Left renal pelvis (tissue), 4 donors: ENCODE measurements at regions not wholly inside any gene's neighbourhood (a gene's known extent, or its start where the extent isn't known, plus 50 kb on each side); places are given as distances from the start of the nearest gene placed in this dataset.

Experiments used
- DNase-seq, 4 donors: peaks; one replicate each; pipeline ENCODE4 v3.0.0-alpha.2; 2013; ENCODE audit warnings: low read depth in 4 of 4, low spot score in 3 of 4

DNA sequence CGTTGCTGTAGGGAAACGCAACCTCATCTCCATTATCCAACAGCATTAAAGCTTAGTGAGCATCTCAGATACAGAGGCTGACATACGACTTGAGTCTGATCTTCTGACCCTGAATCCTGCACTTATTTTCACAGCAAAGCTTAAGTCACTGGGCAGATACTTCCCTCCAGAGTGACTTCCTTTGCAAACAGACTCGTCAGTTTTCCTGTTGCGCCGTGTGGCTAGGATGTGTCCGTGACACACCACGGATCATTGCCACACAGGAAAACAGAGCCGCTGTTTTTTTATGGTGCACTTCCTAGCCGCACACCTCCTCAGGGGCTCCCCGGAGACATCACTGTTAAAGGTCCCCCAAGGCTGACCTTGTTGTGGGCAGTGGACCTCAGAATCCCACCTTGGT, 94.9 kb upstream of the MKI67 start:
- no peak for DNase-seq

DNA sequence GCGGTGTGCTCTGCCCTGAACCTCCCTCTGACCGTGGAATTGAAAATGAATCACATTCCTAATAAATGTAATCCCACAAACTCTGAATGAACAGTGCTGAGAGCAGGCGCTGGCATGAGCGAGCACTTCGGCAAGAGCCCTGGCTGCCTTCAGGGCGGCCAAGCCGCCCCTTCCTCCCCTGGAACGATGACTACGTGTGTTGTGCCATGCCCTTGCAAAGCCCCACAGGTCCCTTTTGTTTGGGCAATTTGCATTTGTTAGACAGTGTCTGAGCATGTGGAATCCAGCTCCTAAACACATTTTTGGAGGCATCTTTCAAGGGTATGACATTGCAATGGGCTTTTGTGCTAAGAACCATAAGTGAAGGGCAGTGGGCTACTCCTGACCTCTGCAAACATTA, 95.6 kb upstream of the MKI67 start:
- no peak for DNase-seq

DNA sequence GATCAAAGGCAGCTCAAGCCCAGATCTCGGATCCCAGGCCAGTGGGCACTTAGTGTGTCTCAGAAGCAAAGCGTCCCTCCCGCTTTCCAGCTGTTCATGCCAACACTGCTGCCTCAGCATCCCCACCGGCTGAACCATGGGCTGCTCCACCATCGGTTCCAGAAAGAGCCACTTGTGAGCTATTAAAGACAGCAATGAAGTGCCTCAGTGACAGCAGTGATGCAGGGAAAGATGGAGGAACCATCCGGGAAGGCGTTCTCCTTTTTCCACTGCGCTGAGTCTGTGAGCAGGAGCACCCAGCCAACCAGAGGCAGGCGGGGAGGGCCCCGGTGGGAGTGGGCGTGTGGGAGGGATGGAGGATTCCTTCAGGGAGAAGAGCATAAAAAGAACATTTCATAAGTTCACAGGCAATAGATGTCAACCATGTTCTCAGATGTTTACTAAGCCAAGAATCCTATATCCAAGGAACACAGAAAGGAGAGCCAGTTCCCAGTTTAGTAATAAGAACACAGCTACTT, 96.2 kb upstream of the MKI67 start:
- DNase-seq, result no peak

DNA sequence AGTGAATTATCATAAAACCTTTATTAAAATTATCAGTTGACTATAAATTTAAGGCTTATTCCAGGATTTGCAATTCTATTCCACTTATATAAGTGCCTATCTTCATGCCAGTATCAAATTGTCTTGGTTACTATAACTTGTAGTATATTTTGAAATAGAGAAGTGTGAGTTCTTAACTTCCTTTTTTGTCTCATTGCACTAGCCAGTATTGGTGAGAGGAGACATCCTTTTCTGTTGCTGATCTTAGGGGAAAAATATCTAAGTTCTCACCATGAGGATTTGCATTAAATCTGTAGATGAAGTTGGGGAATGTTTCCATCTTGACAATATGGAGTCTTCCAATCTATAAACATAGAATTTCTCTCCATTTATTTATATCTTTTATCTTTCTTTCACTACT, 104.2 kb upstream of the MKI67 start:
- no peak for DNase-seq

DNA sequence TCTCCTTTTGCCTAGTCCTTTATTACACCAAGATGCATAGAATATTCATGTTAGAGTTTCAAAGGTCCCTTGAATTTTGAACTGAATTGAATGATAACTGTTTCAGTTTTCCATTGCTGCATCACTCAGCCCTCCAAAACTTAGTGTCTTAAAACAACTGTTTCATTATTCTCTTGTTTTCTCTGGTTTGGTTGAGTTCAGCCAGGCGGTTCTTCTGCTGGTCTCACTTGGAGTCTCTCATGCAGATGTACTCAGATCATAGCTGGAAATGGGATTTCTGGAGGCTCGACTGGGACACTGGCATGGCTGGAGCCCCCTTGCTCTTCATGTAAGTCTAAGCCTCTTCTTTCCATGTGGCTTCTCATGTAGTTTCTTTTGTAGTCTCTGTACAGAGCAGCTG, 107.2 kb upstream of the MKI67 start:
- no peak for DNase-seq

DNA sequence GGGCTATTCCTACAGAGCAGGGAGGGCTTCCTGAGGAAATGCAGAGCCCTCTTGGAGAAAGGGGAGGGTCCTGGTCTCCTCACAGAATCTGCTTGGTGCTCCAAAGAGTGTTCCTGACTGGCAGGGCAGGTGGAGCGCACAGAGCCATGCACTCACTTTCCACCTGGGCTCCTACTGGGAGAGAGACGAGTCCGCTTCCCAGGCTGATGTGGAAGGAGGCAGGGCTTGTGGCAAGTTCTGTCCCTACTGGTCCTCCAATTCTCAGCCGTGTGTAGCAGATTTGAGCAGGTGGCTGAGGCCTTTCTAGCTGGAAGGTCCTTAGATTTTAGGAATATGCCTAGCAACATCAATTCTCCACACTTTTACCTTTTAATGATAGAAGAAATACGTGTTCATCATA, 111.5 kb upstream of the MKI67 start:
- no peak for DNase-seq

DNA sequence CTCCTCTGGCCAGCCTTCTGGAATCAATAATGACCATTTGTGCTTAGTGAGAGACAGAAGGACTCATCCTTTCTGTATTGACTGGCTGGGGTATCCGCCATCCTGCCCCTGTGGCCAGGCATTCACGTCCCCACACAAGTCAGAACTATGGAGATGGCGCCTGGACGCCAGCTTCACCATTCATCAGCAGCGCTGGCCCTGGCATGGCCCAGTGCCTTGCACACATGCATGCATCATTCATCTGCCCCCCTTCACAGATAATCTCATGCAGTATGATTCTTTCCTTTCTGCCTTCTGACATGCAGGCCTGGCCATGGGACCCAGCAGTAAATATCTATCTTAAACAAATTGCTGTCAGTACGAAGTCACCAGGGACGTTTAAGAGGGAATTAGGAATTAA, 114.8 kb upstream of the MKI67 start:
- no peak for DNase-seq

DNA sequence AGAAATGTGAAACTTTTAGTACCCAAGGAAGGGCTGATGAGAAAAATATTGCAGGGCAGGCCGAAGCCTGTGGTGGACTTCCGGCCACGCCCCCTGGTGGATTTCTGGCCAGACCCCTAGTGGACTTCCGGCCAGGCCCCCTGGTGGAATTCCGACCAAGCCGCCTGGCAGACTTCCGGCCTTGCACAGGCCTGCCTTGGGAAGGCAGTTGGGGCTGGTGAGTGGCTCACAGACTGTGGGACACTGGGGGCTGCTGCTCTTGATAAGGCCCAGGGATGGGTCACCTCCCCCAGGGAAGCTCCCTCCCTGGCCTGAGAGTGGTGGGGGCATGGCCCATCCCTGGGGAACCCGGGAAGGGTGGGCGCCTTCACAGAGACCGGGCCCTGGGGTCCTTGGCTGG, 116.4 kb upstream of the MKI67 start:
- no peak for DNase-seq

DNA sequence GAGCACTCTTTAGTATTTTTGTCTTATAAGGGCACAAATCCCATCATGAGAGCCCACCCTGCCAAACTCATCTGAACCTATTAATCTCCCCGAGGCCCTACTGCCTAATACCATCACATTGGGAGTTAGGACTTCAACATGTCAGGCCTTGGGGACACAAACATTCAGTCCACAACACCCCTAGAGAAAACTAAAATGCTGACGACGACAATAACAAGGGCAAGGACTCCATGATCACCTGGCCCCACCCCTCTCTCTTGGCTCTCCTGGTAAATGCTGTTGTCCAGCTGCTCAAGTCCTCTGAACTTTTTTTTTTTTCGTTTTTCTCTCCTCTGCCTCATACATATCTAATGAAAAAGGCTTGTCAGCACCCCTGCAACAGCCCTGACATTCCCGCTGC, 118.8 kb upstream of the MKI67 start:
- DNase-seq, result no peak

DNA sequence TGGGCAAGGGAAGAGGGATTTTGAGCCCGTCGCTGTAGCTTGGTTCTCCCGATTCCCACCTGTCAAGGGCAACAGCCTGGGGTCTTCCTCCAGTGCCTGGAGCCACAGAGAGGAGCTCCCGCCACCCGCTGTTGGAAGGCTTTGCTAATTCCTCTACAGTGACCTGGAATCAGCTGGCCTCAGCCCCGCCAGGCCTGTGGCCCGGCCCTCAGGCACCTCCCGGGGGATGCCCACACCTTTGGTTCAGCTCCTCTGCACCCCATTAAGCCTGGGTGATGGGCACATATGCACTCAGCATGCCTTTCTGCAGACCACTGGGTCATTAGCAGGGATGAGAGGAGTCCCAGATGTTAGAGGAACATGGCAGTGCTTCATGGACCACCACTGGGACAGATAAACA, 121.4 kb upstream of the MKI67 start:
- no peak for DNase-seq

DNA sequence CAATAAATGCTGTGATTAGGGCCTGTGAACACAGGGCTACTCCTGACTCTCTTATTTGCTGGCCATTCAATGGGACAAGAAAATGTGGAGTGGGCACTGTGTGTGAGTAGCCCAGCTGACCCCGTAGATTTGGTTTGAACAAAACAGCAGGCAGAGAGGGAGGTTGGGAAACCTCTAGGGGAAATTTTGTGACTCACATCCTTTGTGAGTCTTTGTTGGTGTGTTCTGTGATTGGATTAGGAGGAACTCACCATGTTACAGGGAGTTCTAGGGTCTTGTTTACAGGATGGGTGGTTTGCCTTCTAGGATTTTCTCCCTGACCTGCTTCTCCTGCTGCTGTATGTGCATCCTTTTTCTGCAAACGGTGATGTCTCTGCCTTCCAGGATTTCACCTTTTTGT, 128.3 kb upstream of the MKI67 start:
- DNase-seq, result no peak

DNA sequence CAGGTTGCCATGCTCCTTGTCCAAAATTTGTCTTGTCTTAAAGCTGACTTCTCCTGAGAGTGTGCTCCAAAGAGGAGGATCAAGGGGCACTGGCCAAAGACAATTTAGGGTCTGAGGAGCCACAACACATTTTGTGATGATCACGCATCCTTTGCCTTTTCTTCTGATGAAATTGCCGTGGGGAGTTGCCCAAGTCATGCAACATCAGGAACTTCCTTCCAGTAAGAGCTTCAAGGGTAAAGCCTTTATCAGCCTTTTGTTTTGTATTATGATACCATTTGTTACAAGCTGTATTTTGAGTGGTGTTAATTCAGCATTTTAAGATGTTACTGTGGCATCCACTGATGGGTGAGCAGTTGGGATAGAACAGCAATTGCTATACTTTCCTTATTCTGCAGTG, 131.2 kb upstream of the MKI67 start:
- DNase-seq, result no peak

DNA sequence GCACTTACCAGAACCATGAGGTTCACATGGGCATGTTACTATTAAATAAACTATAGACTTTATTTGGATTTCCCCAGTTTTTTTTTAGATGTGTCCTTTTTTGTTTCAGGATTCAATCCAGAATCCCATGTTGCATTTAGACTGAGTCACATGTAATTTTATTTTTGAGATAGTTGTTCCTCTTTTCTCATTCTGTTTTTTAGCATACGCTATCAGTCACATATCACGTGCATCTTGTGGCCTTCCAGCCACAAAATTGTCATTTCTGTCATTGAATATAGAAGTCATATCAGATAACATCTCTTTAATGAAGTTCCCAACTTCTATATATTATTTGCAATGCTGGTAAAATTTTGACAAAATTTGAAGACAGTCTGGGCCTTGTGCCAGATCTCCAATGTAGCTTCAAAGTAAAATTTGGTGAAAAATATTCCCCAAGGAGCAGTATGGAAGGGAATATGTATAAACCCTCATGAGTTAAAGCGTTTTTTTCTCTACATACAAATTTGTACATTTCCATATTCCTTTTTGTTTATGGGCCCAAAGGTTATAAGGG, 132.3 kb upstream of the MKI67 start:
- DNase-seq, result no peak

DNA sequence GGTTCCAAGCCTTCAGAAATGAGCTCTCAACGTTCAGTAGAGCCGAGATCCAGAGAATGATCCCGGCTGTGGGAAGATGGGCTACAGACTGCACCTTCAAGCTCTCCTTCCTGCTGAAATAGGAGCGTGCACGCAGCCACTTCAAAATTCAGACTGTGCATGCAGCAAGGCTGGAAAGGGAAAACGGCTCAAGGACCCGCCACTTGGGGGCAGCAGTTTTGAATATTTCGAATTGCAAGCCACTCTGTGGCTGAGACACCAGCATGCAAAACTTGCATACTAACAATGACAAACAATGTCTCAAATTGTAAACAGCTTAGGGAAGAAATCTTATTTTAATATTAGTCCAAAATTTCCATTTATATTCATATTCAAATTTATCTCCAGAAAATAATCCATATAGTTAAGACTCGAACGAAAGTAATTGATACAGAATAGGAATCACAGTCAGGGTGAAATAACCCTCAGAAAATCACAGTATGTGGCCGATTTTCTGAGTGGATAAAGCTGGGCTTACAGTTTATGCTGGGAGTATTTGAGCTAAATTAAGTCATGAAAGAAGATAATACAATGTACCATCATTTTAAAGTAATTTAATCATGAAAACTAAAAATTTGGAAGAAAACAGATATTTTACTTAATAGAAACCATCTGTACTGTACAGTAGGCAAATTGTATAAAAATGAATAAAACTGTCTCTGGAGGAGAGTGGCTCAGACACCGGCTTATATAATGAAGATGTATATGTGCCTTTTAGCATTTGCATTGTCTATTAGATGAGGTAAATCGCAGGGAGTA, 137.9 kb upstream of the MKI67 start:
- DNase-seq, result peak in 3 of 4 donors; percentile 36 to 47 (median 43)

DNA sequence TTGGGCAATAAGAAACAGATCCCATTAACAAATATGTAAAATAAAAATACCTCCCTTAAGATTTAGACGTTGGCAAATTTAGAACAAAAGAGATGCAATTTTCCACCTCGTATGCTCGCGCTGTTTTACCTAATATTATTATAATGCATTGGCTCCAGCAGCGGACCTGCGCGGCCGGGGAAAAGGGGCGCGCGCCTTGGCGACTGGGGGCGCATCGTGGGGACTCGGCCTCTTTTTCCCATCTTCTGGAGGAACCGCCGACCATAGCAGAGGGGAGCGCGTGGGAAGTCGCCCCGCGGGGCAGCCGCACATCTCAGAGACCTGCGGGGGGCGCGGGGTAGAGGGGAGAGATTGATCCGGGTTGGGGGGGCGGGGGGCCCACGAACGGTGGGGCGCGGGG, 139.4 kb upstream of the MKI67 start:
- no peak for DNase-seq

DNA sequence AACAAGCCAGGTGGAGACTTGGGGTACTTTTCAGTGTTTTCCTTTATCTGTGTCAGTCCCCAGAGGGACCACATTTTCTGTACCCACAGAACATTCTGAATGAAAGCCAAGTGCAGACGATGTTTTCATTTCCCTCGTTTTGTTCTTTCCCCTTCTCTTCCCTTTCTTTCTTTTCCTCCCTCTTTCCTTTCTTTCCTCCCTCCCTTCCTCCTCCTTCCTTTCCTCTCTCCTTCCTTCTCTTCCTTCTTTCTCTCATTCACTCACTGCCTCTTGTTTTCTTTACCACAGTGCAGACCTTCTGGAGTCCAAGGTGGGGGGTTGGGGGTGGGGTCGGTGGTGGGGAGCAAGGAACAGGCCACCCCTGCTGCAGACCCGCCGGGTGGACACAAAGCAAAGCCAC, 141.4 kb upstream of the MKI67 start:
- no peak for DNase-seq

DNA sequence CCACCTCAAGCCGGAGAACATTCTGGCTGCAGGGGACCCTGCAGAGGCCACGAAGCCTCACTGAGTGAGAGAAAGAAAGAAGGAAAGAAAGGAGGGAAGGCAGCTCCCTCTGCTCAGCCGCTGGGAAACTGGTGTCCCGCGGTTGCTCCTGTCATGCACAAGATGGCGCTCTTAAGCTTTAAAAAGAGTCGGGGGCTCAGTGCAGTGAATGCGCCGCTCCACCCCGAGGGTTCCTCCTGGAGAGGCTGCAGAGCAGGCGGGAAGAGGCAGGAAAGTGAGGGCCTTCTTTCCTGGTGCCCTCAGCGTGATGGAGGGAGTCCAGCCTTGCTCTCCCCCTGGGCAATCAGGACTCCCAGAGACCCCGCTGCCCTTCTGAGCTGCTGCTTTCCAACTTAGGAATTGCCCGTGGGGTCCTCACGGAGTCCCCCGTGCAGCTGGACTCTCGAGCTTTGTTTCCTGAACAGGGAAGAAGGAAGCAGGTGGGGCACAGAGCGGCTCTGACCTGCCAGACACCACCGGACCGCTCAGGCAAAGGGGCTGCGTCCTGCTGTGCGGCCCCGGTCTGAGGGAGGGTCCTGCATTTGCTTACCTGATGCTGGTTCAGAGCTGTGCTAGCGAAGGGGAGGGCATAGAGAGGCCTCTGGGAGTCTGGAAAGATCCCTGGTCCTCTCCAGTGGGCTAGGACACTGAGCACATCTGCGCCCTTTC, 141.9 kb upstream of the MKI67 start:
- peak; percentile 50 to 67 (median 58) for DNase-seq

DNA sequence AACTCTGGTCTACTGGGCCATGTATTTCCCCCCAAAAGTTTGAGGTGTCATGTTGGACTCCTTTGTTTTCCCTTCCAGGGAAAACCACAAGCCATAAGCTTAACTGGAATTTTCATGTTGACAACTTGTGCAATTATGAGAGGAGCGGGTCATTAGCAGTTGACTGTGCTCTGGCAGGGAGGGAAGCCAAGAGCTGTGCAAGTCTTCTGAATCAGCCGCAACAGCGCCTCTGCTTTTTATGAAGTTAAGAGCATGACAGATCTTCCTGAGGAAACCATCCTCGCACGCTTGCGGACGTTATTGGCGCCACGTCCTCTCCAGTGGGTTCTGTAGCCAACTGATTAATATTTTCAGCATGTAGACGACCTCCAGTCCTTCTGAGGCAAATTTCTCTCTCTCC, 148.7 kb upstream of the MKI67 start:
- DNase-seq, result no peak

DNA sequence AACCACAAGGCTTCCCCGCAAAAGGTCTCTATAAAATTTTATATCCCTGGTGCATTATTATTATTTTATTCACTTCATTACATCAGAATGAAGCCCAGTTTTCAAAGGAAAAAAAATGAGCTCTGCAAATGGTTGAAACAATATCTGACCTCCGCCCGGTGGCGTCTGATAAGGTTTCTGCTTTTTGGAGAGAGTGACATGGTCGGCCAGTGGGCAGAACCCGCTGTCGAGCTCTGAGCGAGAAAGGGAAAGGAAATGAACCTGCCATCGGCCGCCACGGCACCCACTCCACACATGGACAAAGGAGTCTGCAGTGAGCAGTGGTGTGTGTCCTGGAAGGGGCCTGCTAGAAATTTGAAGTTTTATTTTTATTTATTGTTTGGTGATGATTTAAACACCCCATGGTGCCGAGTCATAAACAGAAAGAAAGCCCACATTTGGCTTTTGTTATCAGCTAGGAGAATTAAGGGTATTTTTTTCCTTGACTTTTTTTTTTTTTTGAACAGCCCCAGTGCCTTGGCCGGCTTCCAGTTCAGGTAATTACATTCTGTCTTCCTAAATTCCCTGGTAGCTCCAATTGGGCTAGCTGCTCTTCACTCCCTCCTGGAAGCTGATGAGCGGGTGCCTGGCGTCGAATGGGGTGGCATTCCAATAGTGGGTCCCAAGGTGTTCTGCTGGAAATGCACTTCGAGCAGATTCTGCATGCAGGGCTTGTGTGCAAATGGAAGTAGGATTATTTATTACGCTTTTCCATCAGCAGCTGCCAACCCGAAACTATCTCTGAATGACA, 149.4 kb upstream of the MKI67 start:
- no peak for DNase-seq

DNA sequence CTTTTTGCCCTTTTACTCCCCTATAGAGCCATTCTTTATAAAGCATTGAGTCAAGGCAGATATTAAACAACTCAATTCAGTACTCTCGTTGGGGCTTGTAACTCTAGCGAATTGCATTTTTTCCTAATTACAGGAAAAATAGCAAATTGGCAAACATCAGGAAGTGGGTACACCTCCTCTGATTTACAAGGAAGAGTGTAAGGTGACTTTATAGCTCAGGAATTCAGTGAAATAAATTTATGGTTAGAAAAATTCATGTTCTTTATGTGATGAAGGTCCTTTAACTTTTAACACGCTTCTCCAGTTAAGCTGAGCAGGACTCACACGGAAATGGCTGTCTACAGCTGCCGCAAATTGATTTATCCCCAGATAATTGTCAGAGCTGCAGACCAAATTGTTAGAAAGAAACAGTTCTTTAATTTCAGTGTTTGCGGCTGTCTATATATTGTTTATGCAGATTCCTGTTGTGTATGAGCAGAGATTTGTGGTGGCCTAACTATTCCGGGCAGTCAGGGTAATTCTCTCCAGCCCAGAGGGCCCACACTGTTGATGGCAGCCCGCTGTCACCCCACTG, 151.1 kb upstream of the MKI67 start:
- DNase-seq, result no peak

DNA sequence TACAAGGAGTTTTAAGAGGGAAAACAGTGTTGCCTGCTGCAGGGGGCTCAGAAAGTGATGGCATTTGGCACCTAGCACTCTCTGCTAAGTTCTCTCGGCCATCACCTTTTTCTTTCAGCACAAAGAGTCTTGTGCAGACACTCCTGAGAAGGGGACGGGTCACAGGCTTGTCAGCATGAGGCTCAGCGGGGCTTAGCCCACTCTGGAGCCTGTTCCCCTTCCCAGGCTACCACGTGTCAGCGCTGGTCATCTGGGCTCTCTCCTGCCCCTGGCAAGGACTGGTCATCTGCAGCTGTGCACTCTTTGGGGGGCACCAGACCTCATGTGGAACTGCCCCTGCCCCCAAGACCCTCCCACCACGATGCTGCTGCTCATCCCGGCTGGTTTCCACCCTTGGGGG, 152.1 kb upstream of the MKI67 start:
- DNase-seq, result no peak
